PC-9 (cell line): ENCODE measurements at regions not wholly inside any gene's neighbourhood (a gene's known extent, or its start where the extent isn't known, plus 50 kb on each side); places are given as distances from the start of the nearest gene placed in this dataset.

Experiments used
- BruUV-seq: library from RNA; stranded (reverse); fragments of 400-500 nt; replicated peaks from 2 replicates; lab custom pipeline; 2021; lab: Mats Ljungman, UMichigan
- CTCF ChIA-PET: fragments of 300-600 bp; sonication (Branson Sonifier 250); formaldehyde crosslinking; loops from one replicate; lab custom pipeline; 2022; ENCODE audit warnings: antibody characterized with exemption; lab: Charles Lee
- POLR2A ChIA-PET: fragments of 300-600 bp; sonication (Branson Sonifier 250); formaldehyde crosslinking; loops from one replicate; lab custom pipeline; 2022; ENCODE audit warnings: antibody characterized with exemption; ENCODE audit not compliant: unreplicated experiment; lab: Charles Lee
- DNase-seq, 2 experiments: peaks; one replicate each; pipeline versions ENCODE4 v3.0.0 to v3.0.0-alpha.2; 2015 to 2022; ENCODE audit warnings: mixed read lengths in 1 of 2
- H2AFZ ChIP-seq: fragments of 200-600 bp; sonication (generic); 2 replicates; pipeline ENCODE4 v1.8.1; 2017; ENCODE audit warnings: antibody characterized with exemption
- H3F3A ChIP-seq: fragments of 200-600 bp; sonication (generic); 2 replicates; pipeline ENCODE4 v1.8.1; 2017; ENCODE audit warnings: antibody characterized with exemption, mild to moderate bottlenecking, low read depth; ENCODE audit not compliant: insufficient read depth
- H3K27ac ChIP-seq: fragments of 200-600 bp; sonication (generic); 2 replicates; pipeline ENCODE4 v1.6.1; 2016; ENCODE audit warnings: mixed run types
- H3K27me3 ChIP-seq: fragments of 200-600 bp; sonication (generic); 2 replicates; pipeline ENCODE4 v1.6.1; 2016; ENCODE audit warnings: low read depth, mixed run types; ENCODE audit not compliant: insufficient read depth
- H3K36me3 ChIP-seq: fragments of 200-600 bp; sonication (generic); 2 replicates; pipeline ENCODE4 v1.6.1; 2016; ENCODE audit warnings: low read depth, mixed run types
- H3K4me1 ChIP-seq: fragments of 200-600 bp; sonication (generic); replicated peaks from 2 replicates; pipeline ENCODE4 v1.6.1; 2016; ENCODE audit warnings: mixed run types; ENCODE audit not compliant: insufficient read depth
- H3K4me2 ChIP-seq: fragments of 200-600 bp; sonication (generic); 2 replicates; pipeline ENCODE4 v1.6.1; 2017; ENCODE audit warnings: mixed run types
- H3K4me3 ChIP-seq: fragments of 200-600 bp; sonication (generic); 2 replicates; pipeline ENCODE4 v1.6.1; 2016; ENCODE audit warnings: mixed run types
- H3K79me2 ChIP-seq: fragments of 200-600 bp; sonication (generic); 2 replicates; pipeline ENCODE4 v1.6.1; 2017; ENCODE audit warnings: low read depth, mixed run types
- H3K9me2 ChIP-seq: fragments of 200-600 bp; sonication (generic); 2 replicates; pipeline ENCODE4 v1.8.1; 2017; ENCODE audit warnings: mild to moderate bottlenecking; ENCODE audit not compliant: insufficient read depth
- H3K9me3 ChIP-seq: fragments of 200-600 bp; sonication (generic); 2 replicates; pipeline ENCODE4 v1.8.1; 2016; ENCODE audit warnings: low read depth; ENCODE audit not compliant: insufficient read depth
- H4K20me1 ChIP-seq: fragments of 200-600 bp; sonication (generic); 2 replicates; pipeline ENCODE4 v1.8.1; 2017; ENCODE audit not compliant: insufficient read depth
- CTCF ChIP-seq: fragments of 200-600 bp; sonication (generic); conservative IDR thresholded peaks from 2 replicates; pipeline ENCODE4 v1.6.1; 2017; ENCODE audit warnings: mixed run types, antibody characterized with exemption, mild to moderate bottlenecking, moderate library complexity
- EZH2 ChIP-seq: fragments of 200-600 bp; sonication (generic); IDR thresholded peaks from 2 replicates; pipeline ENCODE4 v1.8.0; 2017; ENCODE audit warnings: antibody characterized with exemption, low read depth
- intact Hi-C: fragments of 100-400 bp; cut with micrococcal nuclease; formaldehyde crosslinking; loops from one replicate; pipeline ENCODE4 v1.10.0; 2022; ENCODE audit not compliant: unreplicated experiment

- ChIA-PET POLR2A (no interaction called here), CTCF (no interaction called here)
- Histone ChIP-seq H3K4me3 (no peak overlapping the region), H3K79me2 (no peaks in the 10 kb centered on the region), H3K4me1 (no peaks in the 10 kb centered on the region), H3K36me3 (no peaks in the 10 kb centered on the region), H2AFZ (no peak overlapping the region), H3K9me2 (no peaks in the 10 kb centered on the region), H3K27me3 (no peaks in the 10 kb centered on the region), H3K27ac (no peak overlapping the region), H3F3A (no peaks in the 10 kb centered on the region), H4K20me1 (no peaks in the 10 kb centered on the region), H3K9me3 (no peaks in the 10 kb centered on the region), H3K4me2 (no peak overlapping the region)
- TF ChIP-seq CTCF, result no peak
- DNase-seq, result no peak
- intact Hi-C loops, result no loop called here
- BruUV-seq, result no TSS peak
These were observed 414.6 kb upstream of the PDE3A start for GRCh38 chr12:19953734-19954133.

GRCh38 chr12:19954163-19954562 is 414.2 kb upstream of the PDE3A start:
- no peak for TF ChIP-seq CTCF
- no peak for TF ChIP-seq EZH2
- Histone ChIP-seq H3K9me2 (no peaks in the 10 kb centered on the region), H3K4me2 (no peak overlapping the region), H3K4me1 (no peaks in the 10 kb centered on the region), H3K27ac (no peak overlapping the region), H3K27me3 (no peaks in the 10 kb centered on the region), H3K79me2 (no peaks in the 10 kb centered on the region), H2AFZ (no peak overlapping the region), H4K20me1 (no peaks in the 10 kb centered on the region), H3K4me3 (no peak overlapping the region), H3K9me3 (no peaks in the 10 kb centered on the region), H3K36me3 (no peaks in the 10 kb centered on the region), H3F3A (no peaks in the 10 kb centered on the region)
- no peak for DNase-seq
- BruUV-seq, result no TSS peak
- ChIA-PET CTCF (no interaction called here), POLR2A (no interaction called here)
- intact Hi-C loops, result no loop called here

- Histone ChIP-seq H3K79me2 (no peaks in the 10 kb centered on the region), H3F3A (no peaks in the 10 kb centered on the region), H3K9me2 (no peaks in the 10 kb centered on the region; the same call in 1 of the 2 replicates), H3K27ac (no peak overlapping the region), H3K4me3 (no peak overlapping the region), H4K20me1 (no peaks in the 10 kb centered on the region), H2AFZ (0 out of 2 replicates have a peak overlapping the region, but pooled peaks have one; percentile 57), H3K36me3 (no peaks in the 10 kb centered on the region), H3K27me3 (no peaks in the 10 kb centered on the region), H3K4me1 (no peaks in the 10 kb centered on the region), H3K4me2 (no peak overlapping the region), H3K9me3 (no peaks in the 10 kb centered on the region)
- BruUV-seq, result no TSS peak
- no peak for DNase-seq
- intact Hi-C loops, result no loop called here
- ChIA-PET POLR2A (no interaction called here), CTCF (no interaction called here)
- TF ChIP-seq EZH2, result no peak
- no peak for TF ChIP-seq CTCF
These were observed 410.8 kb upstream of the PDE3A start for GRCh38 chr12:19957308-19958125.
